Neural cell (in vitro differentiated cells): ENCODE measurements at regions not wholly inside any gene's neighbourhood (a gene's known extent, or its start where the extent isn't known, plus 50 kb on each side); places are given as distances from the start of the nearest gene placed in this dataset.

Experiments used
- H2AFZ ChIP-seq: fragments of 200-600, 300-800 bp; sonication (generic), shearing (Covaris generic); 2 replicates; pipeline ENCODE4 v1.6.0; 2014; ENCODE audit warnings: low read depth, mild to moderate bottlenecking, antibody characterized with exemption, low read length, moderate library complexity
- H3F3A ChIP-seq: fragments of 200-600 bp; shearing (Covaris generic); 2 replicates; pipeline ENCODE4 v1.6.1; 2016; ENCODE audit warnings: mild to moderate bottlenecking, moderate library complexity, mixed read lengths, antibody characterized with exemption, low read length; ENCODE audit not compliant: insufficient read depth, poor library complexity, severe bottlenecking
- H3K27ac ChIP-seq: fragments of 200-600, 300-800 bp; sonication (generic), shearing (Covaris generic); 2 replicates; pipeline ENCODE4 v1.5.1; 2014; ENCODE audit warnings: mild to moderate bottlenecking, low read length, moderate library complexity
- H3K27me3 ChIP-seq: fragments of 300-800, 200-600 bp; sonication (generic), shearing (Covaris generic); 2 replicates; pipeline ENCODE4 v1.6.0; 2014; ENCODE audit warnings: mild to moderate bottlenecking, low read depth, low read length, moderate library complexity; ENCODE audit not compliant: insufficient read depth
- H3K36me3 ChIP-seq: fragments of 300-800, 200-600 bp; sonication (generic), shearing (Covaris generic); 2 replicates; pipeline ENCODE4 v1.5.1; 2014; ENCODE audit warnings: mild to moderate bottlenecking, antibody characterized with exemption, low read length, moderate library complexity; ENCODE audit not compliant: insufficient read depth
- H3K4me2 ChIP-seq: fragments of 300-800, 200-600 bp; sonication (generic), shearing (Covaris generic); 2 replicates; pipeline ENCODE4 v1.6.0; 2014; ENCODE audit warnings: mild to moderate bottlenecking, low read length
- H3K4me3 ChIP-seq: fragments of 300-800, 200-600 bp; sonication (generic), shearing (Covaris generic); 2 replicates; pipeline ENCODE4 v1.5.1; 2014; ENCODE audit warnings: mild to moderate bottlenecking, low read length, moderate library complexity
- H3K79me2 ChIP-seq: fragments of 200-600 bp; shearing (Covaris generic); replicated peaks from 2 replicates; pipeline ENCODE4 v1.6.0; 2014; ENCODE audit warnings: mild to moderate bottlenecking, low read length, moderate library complexity; ENCODE audit not compliant: insufficient read depth
- H3K9ac ChIP-seq: fragments of 300-800, 200-600 bp; sonication (generic), shearing (Covaris generic); 2 replicates; pipeline ENCODE4 v1.6.1; 2016; ENCODE audit warnings: mild to moderate bottlenecking, low read length, mixed read lengths
- H3K9me2 ChIP-seq: fragments of 200-600 bp; shearing (Covaris generic); 2 replicates; pipeline ENCODE4 v1.6.1; 2016; ENCODE audit warnings: mild to moderate bottlenecking, low read length, mixed read lengths; ENCODE audit not compliant: insufficient read depth
- H3K9me3 ChIP-seq: fragments of 200-600, 300-800 bp; sonication (generic), shearing (Covaris generic); 2 replicates; pipeline ENCODE4 v1.6.1; 2016; ENCODE audit warnings: mild to moderate bottlenecking, mixed run types, low read length, moderate library complexity, mixed read lengths
- H4K20me1 ChIP-seq: fragments of 200-600 bp; shearing (Covaris generic); 2 replicates; pipeline ENCODE4 v1.6.1; 2016; ENCODE audit warnings: mild to moderate bottlenecking, mixed run types; ENCODE audit not compliant: insufficient read depth
- EP300 ChIP-seq: fragments of 450-650 bp; conservative IDR thresholded peaks from 2 replicates; pipeline ENCODE4 v1.6.1; 2014; ENCODE audit warnings: antibody characterized with exemption, mild to moderate bottlenecking, moderate library complexity; ENCODE audit not compliant: poor library complexity, severe bottlenecking
- EZH2 ChIP-seq: fragments of 200-600, 300-800 bp; shearing (Covaris generic), sonication (generic); IDR thresholded peaks from 2 replicates; pipeline ENCODE4 v1.6.1; 2014; ENCODE audit warnings: antibody characterized with exemption, low read length, borderline replicate concordance, mild to moderate bottlenecking; ENCODE audit not compliant: insufficient read depth, poor library complexity, severe bottlenecking
- MXI1 ChIP-seq: fragments of 450-650 bp; conservative IDR thresholded peaks from 2 replicates; pipeline ENCODE4 v1.6.1; 2014; ENCODE audit warnings: antibody characterized with exemption, mild to moderate bottlenecking; ENCODE audit not compliant: poor library complexity, severe bottlenecking
- POLR2AphosphoS5 ChIP-seq: IDR thresholded peaks from 2 replicates; pipeline ENCODE4 v1.6.1; 2012
- RAD21 ChIP-seq: fragments of 450-650 bp; conservative IDR thresholded peaks from 2 replicates; pipeline ENCODE4 v1.6.1; 2014; ENCODE audit warnings: antibody characterized with exemption, mild to moderate bottlenecking, moderate library complexity
- SMC3 ChIP-seq: fragments of 450-650 bp; conservative IDR thresholded peaks from 2 replicates; pipeline ENCODE4 v1.6.1; 2014; ENCODE audit warnings: antibody characterized with exemption, mild to moderate bottlenecking, moderate library complexity; ENCODE audit not compliant: poor library complexity
- TAF1 ChIP-seq: IDR thresholded peaks from 2 replicates; pipeline ENCODE4 v1.6.1; 2012; ENCODE audit warnings: low read depth
- TF ChIP-seq, protein P1 (sequence below): fragments of 450-650 bp; IDR thresholded peaks from 2 replicates; pipeline ENCODE4 v1.5.1; 2014; ENCODE audit warnings: antibody characterized with exemption, mild to moderate bottlenecking, moderate library complexity; ENCODE audit not compliant: poor library complexity, severe bottlenecking
- TF ChIP-seq, protein P2 (sequence below): IDR thresholded peaks from 2 replicates; pipeline ENCODE4 v1.6.1; 2012; ENCODE audit warnings: borderline replicate concordance

DNA sequence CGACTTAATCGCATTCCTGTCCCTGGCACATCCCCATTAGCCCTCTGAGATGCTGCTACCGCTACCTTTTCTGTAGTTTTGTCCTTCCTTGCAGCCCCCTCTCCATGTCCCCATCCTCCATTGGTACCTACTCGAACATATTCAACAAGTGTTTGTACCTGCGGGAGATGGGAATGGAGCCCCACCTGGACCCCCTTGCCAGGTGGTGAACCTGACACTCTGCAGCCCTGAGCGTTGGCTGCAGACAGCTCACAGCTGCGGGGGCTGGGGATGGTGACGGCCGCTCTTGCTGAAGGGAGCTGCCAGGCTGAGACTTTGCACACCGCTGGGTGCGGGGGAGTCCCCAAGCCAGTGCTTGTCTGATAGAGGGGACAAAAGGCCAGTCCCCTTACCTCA, 96.3 kb upstream of the DAP start:
- no peaks in the 10 kb centered on the region for H3F3A ChIP-seq
- H4K20me1 ChIP-seq = no peaks in the 10 kb centered on the region
- TF ChIP-seq EZH2 (no peak), POLR2AphosphoS5 (no peak), TAF1 (no peak), RAD21 (peak; percentile 3), SMC3 (peak; percentile 18), MXI1 (no peak), EP300 (no peak)
- TF ChIP-seq, protein P1, sequence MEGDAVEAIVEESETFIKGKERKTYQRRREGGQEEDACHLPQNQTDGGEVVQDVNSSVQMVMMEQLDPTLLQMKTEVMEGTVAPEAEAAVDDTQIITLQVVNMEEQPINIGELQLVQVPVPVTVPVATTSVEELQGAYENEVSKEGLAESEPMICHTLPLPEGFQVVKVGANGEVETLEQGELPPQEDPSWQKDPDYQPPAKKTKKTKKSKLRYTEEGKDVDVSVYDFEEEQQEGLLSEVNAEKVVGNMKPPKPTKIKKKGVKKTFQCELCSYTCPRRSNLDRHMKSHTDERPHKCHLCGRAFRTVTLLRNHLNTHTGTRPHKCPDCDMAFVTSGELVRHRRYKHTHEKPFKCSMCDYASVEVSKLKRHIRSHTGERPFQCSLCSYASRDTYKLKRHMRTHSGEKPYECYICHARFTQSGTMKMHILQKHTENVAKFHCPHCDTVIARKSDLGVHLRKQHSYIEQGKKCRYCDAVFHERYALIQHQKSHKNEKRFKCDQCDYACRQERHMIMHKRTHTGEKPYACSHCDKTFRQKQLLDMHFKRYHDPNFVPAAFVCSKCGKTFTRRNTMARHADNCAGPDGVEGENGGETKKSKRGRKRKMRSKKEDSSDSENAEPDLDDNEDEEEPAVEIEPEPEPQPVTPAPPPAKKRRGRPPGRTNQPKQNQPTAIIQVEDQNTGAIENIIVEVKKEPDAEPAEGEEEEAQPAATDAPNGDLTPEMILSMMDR = peak; percentile 13
- TF ChIP-seq, protein P2, sequence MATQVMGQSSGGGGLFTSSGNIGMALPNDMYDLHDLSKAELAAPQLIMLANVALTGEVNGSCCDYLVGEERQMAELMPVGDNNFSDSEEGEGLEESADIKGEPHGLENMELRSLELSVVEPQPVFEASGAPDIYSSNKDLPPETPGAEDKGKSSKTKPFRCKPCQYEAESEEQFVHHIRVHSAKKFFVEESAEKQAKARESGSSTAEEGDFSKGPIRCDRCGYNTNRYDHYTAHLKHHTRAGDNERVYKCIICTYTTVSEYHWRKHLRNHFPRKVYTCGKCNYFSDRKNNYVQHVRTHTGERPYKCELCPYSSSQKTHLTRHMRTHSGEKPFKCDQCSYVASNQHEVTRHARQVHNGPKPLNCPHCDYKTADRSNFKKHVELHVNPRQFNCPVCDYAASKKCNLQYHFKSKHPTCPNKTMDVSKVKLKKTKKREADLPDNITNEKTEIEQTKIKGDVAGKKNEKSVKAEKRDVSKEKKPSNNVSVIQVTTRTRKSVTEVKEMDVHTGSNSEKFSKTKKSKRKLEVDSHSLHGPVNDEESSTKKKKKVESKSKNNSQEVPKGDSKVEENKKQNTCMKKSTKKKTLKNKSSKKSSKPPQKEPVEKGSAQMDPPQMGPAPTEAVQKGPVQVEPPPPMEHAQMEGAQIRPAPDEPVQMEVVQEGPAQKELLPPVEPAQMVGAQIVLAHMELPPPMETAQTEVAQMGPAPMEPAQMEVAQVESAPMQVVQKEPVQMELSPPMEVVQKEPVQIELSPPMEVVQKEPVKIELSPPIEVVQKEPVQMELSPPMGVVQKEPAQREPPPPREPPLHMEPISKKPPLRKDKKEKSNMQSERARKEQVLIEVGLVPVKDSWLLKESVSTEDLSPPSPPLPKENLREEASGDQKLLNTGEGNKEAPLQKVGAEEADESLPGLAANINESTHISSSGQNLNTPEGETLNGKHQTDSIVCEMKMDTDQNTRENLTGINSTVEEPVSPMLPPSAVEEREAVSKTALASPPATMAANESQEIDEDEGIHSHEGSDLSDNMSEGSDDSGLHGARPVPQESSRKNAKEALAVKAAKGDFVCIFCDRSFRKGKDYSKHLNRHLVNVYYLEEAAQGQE = no peak
- peak overlapping the region; percentile 32 for H3K4me3 ChIP-seq
- H3K9me3 ChIP-seq = no peaks in the 10 kb centered on the region
- H3K9ac ChIP-seq = no peak overlapping the region
- no peaks in the 10 kb centered on the region for H3K36me3 ChIP-seq
- H3K4me2 ChIP-seq = no peak overlapping the region
- H2AFZ ChIP-seq = no peak overlapping the region
- H3K9me2 ChIP-seq = no peaks in the 10 kb centered on the region
- H3K79me2 ChIP-seq = no peaks in the 10 kb centered on the region
- no peak overlapping the region for H3K27ac ChIP-seq
- H3K27me3 ChIP-seq = no peaks in the 10 kb centered on the region

DNA sequence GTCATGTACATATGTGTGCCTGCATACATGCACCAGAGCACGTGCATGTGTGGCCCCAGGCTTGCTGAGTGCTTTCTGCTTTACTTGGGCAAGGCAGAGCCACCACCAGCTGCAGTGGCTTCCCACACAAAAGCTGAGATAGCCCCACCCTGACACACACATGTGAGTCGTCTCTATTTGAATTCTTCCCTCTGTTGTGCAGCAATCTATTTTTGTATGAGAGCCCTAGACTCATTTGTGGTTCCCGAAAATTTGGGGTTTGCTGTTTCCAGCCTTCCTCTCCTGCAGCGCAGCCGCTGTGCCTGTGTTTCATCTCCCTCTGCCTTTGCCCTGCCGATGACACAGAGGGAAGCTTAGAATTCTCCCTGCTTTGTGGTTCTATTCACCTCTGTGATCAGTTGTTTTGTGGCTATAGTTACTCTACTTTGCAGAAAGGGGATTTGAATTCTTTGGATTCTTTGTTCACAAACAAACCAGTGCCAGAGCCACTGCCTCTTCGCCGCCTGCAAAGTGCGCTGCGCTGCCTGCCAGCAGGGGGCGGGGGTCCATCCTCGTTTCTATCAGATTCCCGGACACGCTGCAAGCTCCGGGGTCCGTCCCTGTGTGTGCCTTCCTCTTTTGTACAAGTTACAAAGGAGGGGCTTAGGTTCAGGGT, 95.8 kb upstream of the DAP start:
- H3F3A ChIP-seq = no peaks in the 10 kb centered on the region
- no peaks in the 10 kb centered on the region for H3K9me2 ChIP-seq
- no peaks in the 10 kb centered on the region for H3K27me3 ChIP-seq
- no peak overlapping the region for H3K9ac ChIP-seq
- no peak overlapping the region for H3K4me2 ChIP-seq
- H3K9me3 ChIP-seq = no peaks in the 10 kb centered on the region
- H2AFZ ChIP-seq = no peak overlapping the region
- H3K36me3 ChIP-seq = no peaks in the 10 kb centered on the region
- H3K27ac ChIP-seq = no peak overlapping the region
- H3K4me3 ChIP-seq = peak overlapping the region; percentile 32
- no peaks in the 10 kb centered on the region for H4K20me1 ChIP-seq
- TF ChIP-seq RAD21 (peak; percentile 74), SMC3 (peak; percentile 81), MXI1 (no peak), EP300 (no peak), EZH2 (no peak)
- TF ChIP-seq, protein P1 = peak; percentile 86
- no peaks in the 10 kb centered on the region for H3K79me2 ChIP-seq
